NK-92 treated with Interleukin-12 subunit alpha and Interleukin-12 subunit beta, amount 100 ng/mL, for 24 hours (cell line): ENCODE measurements at regions not wholly inside any gene's neighbourhood (a gene's known extent, or its start where the extent isn't known, plus 50 kb on each side); places are given as distances from the start of the nearest gene placed in this dataset.

ENCODE experiments used
- DNase-seq: peaks from one replicate; lab custom pipeline; 2025; lab: John Stamatoyannopoulos, UW

DNA sequence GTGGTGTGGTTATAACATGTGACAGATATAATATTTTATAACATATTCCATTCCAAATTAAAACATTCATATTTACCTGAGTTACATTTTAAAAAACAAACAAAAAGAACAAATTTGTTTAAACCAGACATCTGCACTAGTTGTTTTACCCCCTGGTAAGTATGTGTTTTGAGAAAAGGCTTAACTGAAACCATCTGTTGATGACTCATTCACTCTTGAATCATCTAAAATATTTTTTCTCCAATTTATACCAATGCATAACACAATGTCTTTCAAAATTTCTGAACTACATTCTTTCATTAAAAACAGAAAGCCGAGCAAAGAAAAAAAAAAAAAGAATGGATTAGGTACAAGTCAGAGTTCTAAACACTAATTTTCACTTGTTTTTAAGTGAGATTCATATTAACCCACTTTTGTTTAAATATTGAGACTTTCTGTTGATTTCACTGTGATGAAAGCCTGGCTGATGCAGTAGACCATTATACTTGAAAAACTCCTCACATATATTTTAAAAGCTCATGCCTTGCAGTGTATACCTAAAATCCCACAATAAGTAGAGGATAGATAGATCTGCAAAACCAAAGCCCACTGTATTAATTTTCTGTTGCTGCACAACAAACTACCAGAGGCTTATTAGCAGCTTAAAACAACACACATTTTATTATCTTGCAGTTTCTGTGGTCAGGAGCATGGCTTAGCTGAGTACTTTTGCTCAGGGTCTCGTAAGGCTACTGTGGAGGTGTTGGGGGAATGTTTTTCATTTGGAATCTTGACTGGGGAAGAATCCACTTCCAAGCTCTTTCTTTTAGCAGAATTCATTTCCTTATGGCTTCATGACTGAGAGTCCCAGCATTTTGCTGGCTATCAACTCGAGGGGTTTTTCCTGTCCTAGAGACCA is 221.5 kb downstream of the PCDH18 start:
- no peak for DNase-seq

DNA sequence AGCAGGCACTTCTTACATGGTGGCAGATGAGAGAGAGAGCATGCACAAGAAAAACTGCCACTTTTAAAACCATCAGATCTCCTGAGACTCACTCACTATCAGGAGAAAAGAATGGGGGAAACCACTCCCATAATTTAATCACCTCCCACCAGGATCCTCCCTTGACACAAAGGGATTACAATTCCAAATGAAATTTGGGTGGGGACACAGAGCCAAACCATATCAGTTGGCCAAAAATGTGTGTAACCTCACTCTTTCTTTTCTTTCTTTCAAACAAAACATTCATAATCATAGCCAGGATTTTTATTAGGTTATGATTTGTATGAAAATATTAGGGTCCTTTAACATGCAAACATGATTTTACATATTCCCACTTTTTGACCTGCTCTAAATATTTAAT is 222.1 kb downstream of the PCDH18 start:
- DNase-seq, result no peak

DNA sequence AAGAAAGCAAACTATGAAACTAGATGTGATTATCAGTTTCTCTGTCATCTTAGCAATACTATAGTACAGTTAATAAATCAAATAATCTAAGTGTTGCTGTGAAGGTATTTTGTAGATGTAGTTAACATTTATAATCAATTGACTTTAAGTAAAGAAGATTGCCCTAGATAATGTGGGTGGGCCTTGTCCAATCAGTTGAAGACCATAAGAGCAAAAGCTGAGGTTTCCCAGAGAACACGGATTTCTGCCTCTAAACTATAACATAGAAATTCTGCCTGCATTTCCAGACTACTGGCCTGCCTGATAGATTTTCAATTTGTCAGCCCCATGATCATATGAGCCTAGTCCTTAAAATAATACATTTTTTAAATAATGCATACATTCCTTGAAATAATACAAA is 222.9 kb downstream of the PCDH18 start:
- no peak for DNase-seq

DNA sequence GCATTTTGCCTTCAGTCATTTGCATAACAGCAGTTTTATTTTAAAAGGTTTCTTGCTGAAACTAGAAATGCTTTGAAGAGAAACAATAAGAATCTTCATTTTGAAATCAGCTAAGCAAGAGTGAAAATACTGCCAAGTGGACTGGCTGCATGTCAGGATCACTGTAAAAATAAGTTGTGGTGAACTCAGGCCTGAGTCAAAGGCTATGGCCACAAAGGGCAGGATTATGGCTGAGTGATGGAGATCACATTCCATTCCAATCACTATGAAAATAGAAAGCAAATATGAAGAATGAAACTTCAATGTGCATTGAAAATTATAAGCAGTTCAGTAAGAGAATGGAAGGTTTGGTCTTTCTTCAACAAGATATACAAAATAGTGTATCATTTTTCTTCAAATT is 224.5 kb downstream of the PCDH18 start:
- no peak for DNase-seq

DNA sequence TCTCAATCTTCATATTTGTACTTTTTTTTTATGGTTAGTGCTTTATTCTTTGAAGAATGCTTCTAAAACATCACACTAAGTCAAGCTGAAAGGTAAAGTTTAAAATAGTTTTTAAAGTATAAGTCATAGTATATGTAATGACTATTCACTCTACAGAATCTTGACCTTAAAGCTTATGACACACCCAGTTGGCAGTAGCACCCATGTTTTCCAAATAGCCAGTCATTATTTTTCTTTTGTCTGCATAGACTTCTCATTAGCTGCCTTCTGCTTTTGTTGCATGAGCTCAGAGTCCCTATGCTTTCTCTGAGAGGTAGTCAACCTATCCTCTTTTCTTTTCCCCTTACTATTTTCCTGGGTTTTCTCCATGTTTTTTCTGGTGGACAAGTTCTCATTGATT is 231.5 kb downstream of the PCDH18 start:
- no peak for DNase-seq

DNA sequence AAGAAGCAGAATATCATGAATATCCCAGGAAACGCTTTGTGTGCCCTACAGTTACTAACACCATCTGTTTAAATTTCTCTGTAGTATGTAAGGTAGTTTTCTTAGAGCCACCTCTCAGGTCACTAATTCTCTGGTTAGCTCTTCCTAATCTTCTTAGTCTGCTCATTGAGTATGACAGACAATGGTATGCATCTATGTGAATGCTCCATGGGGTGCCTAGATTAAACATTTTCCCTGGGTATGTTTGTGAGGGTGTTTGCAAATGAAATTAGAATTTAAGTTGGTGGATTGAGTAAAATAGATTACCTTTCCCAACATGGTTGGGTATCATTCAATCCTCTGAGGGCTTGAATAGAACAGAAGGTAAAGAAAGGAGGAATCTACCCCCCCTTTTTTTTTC is 233.0 kb downstream of the PCDH18 start:
- DNase-seq, result no peak

DNA sequence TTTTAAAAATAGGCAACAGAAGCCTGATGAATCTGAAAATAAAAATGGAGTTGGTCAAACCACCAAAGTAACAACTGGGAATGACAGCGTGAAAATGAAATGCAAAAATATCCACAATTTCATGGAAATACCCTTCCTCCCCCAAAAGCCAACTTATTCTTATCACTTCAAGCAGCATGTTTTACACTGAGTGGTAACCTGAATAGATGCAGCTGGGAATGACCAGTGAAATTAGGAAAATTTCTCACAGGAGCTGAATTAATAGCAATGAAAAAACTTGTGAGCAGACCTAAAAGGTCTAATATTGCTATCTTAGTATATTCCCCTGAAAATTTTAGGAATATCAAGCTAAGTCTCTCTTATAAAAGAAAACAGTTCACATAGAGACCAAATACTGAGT is 239.0 kb downstream of the PCDH18 start:
- no peak for DNase-seq

DNA sequence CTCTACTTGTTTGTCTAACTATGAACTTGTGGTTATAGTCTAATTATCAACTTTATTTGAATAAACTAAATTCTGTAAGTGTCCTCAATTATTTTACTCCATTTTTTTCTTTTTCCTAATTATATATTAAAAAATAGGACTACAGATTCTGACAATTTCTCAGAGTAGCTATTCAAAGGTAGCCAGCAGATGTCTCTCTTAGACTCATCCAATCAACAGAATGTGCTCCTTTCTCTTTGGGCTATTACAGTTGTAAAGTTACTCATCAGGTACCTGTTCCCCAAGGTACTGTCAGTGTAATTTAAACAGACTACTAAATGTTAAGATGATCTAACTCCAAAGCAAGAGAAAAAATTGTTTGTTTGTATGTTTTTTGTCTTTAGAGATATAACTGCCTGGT is 248.6 kb downstream of the PCDH18 start:
- no peak for DNase-seq

DNA sequence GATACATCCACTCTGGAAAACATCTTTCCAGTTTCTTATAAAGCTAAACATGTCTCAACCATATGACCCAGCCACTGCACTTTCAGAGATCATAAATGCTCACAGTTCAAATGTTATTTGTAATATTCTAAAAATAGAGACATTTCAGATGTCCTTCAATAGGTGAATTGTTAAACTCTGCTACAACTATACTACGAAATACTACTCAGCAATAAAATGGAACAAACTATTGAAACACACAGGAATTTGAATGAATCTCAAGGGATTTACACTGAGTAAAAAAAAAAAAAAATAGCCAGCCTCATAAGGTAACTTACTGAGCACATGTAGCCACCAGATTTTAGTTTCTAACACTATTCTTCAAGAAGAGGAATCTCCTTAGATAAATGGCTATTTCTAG is 253.9 kb downstream of the PCDH18 start:
- no peak for DNase-seq

DNA sequence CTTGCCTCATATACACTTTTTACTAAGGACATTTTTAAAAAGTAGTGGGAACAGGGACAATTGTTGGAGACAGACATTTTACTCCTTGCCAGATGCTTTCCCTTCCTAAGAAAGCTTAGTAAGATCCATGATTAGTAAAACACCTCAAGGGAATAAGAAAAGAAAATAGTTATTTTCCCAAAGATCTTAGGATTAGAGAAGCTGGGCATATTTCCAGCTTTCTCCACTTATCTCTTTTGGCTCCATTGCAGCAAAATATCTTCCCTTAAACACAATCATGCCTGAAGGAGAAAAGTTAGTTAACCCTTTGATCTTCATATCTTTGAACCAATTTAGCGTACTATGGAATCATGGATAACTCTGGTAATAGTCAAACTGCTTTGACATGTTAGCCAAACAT is 257.9 kb downstream of the PCDH18 start:
- no peak for DNase-seq

DNA sequence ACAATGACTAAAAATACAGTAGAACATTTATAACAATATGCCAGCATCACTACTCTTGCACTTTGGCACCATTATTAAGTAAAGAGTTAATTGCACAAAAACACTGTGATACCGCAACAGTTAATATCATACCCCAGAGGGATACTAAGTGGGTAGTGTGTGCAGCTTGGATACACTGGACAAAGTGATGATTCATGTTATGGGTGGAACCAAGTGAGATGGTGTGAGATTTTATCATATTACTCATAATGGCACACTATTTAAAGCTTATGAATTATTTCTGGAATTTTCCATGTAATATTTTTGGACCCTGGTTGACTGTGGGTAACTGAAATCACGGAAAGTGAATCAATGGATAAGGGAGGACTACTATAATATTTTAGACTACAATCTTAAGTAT is 265.3 kb downstream of the PCDH18 start:
- no peak for DNase-seq

DNA sequence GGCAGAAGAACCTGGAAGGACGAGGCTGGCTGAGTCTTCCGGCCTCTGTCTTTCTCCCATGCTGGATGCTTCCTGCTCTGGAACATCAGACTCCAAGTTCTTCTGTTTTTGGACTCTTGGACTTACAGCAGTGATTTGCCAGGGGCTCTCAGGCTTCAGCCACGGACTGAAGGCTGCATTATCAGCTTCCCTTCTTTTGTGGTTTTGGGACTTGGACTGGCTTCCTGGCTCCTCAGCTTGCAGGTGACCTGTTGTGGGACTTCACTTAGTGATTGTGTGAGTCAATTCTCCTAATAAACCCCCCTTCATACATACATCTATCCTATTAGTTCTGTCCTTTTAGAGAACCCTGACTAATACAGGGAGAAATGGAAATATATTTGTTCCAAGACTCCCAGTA is 265.8 kb downstream of the PCDH18 start:
- DNase-seq, result no peak

DNA sequence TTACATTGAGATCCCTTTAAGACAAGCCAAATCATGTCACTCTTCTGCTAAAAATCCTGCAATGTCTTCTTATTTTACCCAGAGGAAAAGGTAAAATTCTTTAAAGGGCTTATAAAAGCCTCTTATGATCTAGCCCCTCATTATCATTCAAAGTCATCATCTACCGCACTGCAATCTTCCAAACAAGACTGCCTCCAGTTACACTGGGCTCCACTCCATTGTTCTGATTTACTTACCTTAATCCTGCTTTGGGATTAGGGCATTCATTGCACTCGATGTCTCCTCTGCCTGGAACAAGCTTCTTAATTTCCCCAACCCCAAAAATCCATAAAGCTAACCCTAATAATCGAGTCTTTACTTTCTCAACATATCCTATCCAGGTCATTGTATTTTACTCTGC is 269.1 kb downstream of the PCDH18 start:
- DNase-seq, result no peak

DNA sequence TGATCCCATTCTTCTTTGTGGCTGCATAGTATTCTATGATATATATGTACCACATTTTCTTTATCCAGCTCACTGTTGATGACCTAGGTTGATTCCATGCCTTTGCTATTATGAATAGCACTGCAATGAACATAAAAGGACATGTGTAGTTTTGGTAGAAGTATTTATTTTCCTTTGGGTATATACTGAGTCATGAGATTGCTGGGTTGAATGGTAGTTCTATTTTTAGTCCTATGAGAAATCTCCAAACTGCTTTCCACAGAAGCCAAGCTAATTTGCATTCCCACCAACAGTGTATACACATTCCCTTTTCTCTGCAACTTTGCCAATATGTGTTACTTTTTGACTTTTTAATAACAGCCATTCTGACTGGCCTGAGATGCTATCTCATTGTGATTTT is 278.3 kb downstream of the PCDH18 start:
- no peak for DNase-seq

DNA sequence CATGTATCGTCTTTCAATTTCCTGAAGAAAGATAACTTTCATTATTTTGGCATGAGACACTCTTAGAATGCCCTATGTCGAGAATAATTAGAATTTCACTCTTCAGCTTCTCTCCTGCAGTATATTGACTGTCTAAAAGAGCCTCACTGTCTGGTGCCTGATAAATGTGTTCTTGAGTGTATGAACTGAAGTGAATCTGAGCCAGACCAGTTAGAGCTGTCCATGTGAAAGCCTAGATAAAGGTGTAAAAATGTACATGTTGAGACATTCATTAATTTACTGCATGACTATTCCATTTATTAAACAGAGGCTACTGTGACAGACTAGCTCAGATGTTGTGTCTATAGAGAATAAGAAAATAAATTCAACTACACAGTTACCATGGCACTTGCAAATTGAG is 283.2 kb downstream of the PCDH18 start:
- DNase-seq, result no peak

DNA sequence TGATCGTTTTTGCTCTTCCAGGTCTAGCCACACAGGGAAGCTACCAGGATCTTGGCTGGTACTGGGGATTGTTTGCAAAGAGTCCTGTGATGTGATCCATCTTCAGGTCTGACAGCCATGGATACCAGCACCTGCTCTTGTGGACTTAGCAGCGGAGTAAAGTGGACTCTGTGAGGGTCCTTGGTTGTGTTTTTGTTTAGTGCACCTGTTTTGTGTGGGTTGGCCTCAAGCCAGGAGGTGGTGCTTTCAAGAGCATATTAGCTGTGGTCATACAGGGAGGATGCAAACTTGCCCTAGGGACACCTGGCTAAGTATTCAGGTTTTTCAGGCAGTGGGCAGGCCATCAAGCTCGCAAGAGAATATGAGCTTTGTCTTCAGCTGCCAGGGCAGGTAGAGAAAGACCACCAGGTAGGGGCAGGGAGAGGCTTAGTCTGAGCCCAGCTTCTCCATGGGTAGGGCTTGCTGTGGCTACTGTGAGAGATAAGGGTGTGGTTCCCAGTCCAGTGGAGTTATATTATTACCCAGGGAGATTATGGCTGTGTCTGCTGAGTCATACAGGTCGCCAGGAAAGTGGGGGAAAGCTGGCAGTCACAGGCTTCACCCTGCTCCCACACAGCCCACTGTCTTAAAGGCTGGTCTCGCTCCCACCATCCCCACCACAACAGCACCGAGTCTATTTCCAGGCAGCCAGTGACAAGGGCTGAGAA is 293.7 kb downstream of the PCDH18 start:
- no peak for DNase-seq

DNA sequence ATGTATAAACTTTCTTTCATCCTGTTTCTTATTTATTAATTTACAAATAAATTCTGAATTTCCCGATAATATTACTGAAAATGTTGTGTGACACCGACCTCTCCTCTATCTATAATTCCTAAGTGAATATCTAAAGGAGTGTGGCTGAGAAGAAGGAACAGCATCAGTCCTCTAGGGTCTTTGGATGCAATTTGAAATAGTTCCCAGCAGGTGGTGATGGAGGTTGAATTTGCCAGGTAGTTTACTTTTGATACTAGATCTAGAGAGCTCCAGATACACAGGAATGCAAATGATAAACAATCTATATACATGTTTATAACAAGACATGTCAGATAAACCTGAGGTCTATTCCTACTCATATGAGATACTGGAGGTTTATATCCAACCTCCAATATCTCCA is 305.4 kb downstream of the PCDH18 start:
- no peak for DNase-seq

DNA sequence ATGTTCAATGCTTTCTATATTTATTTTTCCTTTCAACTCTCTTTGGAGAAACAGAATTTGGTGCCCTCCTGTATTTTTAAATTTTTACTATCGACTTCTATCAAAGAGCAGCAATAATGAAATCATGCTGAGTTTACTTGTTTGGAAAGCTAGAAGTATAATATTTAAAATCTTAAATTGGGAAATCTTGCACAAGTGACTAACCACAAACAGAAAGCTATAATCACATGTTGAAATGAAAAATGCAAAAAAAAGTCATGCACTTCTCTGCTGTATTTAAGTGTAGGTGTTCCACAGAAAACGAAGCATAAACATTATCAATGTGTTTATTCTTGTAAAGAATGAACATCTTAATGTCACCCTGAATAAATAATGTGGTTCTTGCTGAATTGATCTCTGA is 306.1 kb downstream of the PCDH18 start:
- no peak for DNase-seq

DNA sequence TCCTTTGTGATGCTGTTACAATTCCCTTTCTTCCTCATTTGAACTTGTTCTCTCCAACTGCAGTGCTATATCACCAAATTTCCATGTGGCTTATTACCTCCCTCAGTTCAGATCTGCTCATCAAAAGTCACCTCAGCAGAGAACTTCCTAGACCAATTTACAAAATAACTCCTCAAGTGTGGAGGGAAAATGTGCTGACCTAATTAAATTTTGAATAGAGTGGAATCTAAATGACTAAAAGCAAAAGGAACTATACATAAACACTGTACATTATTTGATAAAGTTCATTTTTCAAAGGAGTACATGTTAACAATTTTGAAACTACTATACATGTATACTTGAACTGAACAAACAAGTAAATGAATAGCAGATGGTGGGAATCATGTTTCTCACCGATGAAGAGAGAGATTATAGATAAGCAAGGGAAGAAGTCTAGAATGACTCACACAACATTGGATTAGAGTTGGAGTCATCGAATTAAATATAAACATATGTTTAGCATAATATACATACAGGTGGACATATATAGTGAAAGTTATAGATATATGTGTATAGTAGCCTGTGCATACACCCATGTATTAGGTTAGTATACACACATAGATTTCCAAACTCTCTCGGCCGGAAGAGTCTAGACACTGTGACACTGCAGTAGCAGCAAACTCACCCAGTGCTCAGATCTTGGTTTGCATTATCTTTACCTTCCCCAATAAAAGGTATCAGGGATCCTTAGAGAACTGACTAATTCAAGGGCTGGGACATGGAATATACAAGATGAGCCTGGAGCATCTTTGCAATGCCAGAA is 318.7 kb downstream of the PCDH18 start:
- DNase-seq, result no peak

DNA sequence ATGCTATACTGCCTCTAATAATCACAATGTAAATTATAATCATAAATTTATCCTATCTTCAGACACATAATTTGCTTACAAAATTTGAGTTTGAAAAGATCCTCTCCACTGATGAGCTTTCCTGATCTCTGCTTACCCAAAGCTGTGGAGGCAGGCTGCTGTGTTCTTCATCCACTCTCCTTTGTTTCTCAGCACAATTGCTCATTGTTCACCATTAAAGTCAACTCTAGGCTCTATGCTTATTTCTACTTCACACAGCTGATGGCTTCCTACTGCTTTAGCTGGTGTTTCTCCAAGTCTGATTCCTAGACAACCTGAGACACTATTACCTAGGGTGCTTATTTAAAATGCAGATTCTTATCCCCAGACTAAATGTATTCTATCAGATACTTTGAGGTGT is 319.7 kb downstream of the PCDH18 start:
- DNase-seq, result no peak

DNA sequence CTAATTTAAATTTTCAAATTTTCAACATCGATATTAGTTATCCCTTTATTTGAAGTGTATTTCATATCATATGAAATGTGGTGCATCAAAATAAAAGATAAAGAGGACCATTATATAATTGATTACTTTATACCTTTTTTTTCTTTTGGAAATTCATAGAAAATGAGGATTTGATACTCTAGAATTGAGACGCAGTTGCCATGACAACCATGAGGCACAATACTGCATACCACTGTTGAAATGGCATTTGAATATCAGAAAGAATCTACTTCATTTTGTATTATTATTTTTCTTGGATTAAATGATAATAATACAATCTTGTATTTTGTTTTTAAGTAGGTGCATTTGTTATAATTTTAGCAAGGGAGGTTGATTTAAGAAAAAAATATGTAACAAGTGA is 323.1 kb downstream of the PCDH18 start:
- no peak for DNase-seq

DNA sequence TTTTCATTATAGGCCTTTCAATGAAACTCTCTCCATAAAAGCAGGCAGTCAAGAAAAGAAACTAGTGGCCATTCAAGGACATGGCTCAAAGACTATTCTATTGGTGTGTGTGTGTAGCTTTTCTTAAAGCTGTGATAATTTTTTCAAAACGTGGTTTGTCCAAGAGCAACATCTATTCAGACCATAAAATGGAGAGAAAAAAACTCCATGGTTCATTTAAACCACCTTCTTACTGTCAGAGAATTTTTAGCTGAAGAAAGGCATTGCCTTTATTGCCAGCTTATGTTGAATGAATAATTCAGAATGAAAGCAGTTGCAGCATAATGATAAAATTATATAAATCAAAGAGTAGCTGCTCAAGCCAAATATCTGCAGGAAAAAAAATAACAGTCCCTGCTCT is 325.5 kb downstream of the PCDH18 start:
- DNase-seq, result no peak

DNA sequence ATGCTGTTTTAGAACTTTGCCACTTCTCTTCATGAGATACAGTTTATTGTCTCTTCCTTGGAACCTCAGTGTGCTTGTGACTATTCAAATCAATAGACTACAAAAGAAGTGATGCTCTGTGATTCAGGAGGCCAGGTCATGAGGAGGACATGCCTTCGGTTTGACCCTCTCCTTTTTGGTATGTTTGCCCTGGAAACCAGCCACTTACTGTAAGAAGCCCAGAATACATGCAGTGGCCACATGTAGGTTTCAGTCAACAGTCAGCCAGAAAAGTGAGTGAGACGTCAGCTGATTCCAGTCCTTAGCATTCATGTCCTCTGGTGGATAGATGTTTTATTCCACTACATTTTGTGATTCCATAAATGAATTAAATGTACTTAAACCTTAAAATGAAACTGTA is 328.7 kb downstream of the PCDH18 start:
- DNase-seq, result no peak
